ENCODE measurements at regions not wholly inside any gene's neighbourhood (a gene's known extent, or its start where the extent isn't known, plus 50 kb on each side); places are given as distances from the start of the nearest gene placed in this dataset.
A peak's percentile ranks its signal among the peaks of the same experiment; 100 is the strongest.
"Not testable (repeated sequence)": the region's sequence is repeated elsewhere in the genome, so short reads cannot be mapped to it uniquely, and the experiment has no call there.

DNA sequence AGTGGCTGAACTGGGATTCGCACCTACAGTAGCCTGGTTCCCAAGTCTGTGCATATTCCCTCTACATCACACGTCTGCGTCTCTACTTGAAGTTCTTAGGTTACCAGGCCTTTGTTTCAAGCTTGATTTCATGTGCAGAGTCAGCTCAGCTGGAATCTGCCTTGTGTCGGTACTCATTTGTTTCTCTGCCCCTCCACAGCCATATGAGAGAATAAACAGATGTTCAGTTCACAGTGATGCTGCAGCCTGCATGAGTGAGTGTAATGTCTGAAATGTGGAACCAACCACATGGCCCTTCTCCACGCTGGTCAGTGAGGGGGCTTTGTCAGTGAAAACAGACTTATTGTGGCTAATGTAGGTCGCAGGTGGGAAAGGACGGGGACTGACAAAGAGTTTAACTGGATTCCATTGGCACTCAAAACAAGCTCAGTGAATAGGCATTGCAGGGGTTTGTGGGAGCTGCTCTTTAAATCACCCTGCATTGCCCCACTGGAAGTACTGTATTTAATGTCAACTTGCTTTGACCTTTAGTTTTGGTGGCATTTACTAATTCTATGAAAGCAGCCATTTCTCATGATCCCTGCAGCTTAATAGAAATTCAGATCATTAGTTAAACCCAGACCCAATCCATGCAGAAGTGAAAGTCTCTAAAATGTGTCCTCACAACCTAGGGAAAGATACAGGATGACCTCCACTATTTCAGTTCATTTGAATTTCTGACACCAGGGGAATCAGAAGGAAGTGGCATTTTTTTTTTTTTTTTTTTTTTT lies 136.4 kb upstream of the FAM78B start:
- FAIRE-seq = no peak
- intact Hi-C loops (cut with DNase I) = no loop called here
- H3K4me3 ChIP-seq = no peak overlapping the region
- no peaks in the 10 kb centered on the region for H3K9me3 ChIP-seq
- no peak for DNase-seq
- no peak for ATAC-seq
- TF ChIP-seq, protein P1, sequence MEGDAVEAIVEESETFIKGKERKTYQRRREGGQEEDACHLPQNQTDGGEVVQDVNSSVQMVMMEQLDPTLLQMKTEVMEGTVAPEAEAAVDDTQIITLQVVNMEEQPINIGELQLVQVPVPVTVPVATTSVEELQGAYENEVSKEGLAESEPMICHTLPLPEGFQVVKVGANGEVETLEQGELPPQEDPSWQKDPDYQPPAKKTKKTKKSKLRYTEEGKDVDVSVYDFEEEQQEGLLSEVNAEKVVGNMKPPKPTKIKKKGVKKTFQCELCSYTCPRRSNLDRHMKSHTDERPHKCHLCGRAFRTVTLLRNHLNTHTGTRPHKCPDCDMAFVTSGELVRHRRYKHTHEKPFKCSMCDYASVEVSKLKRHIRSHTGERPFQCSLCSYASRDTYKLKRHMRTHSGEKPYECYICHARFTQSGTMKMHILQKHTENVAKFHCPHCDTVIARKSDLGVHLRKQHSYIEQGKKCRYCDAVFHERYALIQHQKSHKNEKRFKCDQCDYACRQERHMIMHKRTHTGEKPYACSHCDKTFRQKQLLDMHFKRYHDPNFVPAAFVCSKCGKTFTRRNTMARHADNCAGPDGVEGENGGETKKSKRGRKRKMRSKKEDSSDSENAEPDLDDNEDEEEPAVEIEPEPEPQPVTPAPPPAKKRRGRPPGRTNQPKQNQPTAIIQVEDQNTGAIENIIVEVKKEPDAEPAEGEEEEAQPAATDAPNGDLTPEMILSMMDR (IDR thresholded peaks at IDR 0.05) = no peak
- H3K4me1 ChIP-seq = no peaks in the 10 kb centered on the region
- 48 to 55% methylated on average over 7 of the region's 7 CpGs for WGBS, 2 donors
- H3K27me3 ChIP-seq = no peaks in the 10 kb centered on the region
- H3K36me3 ChIP-seq = no peaks in the 10 kb centered on the region
- H3K27ac ChIP-seq = no peak overlapping the region

DNA sequence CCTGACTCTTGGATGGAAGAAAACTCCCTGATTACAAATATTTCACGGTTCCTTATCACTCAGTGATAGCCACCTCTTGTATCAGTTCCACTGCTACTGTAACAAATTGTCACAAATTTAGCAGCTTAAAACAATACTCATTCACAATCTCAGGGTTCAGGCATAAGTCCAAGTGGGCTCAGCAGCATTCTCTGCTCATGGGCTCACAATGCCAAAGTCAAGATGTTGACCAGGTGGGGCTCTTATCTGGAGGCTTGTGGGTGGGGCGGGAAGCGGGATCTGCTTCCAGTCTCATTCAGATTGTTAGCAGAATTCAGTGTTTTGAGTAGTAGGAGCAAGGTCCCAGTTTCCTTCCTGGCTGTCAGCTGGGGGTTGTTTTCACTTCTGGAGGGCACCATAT lies 137.3 kb upstream of the FAM78B start:
- TF ChIP-seq, protein P1 (IDR thresholded peaks at IDR 0.05) = no peak
- H3K9me3 ChIP-seq = no peaks in the 10 kb centered on the region
- no peak for DNase-seq
- FAIRE-seq = no peak
- H3K4me3 ChIP-seq = no peak overlapping the region
- intact Hi-C loops (cut with DNase I) = no loop called here
- WGBS, 2 donors = 62 to 73% methylated on average over 3 of the region's 3 CpGs
- no peak for ATAC-seq
- no peaks in the 10 kb centered on the region for H3K4me1 ChIP-seq
- no peaks in the 10 kb centered on the region for H3K36me3 ChIP-seq
- H3K27ac ChIP-seq = no peak overlapping the region
- H3K27me3 ChIP-seq = no peaks in the 10 kb centered on the region

DNA sequence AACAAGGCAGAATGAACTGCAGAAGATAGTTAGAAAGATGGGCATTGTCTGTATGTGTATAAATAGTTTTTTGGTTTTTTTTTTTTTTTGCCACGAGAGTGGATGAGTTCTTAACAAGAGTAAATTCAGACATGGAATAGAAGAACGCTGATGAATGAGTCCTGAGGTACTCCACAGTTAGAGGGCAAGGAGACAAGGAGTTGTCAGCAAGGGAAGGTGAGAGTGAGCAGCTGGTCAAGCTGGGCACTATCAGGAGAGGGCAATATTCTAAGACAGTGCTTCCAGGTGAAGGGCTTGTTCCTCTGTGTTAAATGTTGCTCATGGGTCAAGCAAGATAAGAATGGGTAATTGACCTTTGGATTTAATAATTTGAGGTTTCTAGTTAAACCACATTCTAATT lies 138.6 kb upstream of the FAM78B start:
- Histone ChIP-seq H3K4me1 (no peaks in the 10 kb centered on the region), H3K4me3 (no peak overlapping the region), H3K27ac (no peak overlapping the region), H3K36me3 (no peaks in the 10 kb centered on the region), H3K9me3 (no peaks in the 10 kb centered on the region), H3K27me3 (no peaks in the 10 kb centered on the region)
- FAIRE-seq = no peak
- DNase-seq = no peak
- ATAC-seq = no peak
- intact Hi-C loops (cut with DNase I) = no loop called here
- 72 to 92% methylated on average over 2 of the region's 2 CpGs for WGBS, 2 donors
- TF ChIP-seq, protein P1 (IDR thresholded peaks at IDR 0.05) = no peak

DNA sequence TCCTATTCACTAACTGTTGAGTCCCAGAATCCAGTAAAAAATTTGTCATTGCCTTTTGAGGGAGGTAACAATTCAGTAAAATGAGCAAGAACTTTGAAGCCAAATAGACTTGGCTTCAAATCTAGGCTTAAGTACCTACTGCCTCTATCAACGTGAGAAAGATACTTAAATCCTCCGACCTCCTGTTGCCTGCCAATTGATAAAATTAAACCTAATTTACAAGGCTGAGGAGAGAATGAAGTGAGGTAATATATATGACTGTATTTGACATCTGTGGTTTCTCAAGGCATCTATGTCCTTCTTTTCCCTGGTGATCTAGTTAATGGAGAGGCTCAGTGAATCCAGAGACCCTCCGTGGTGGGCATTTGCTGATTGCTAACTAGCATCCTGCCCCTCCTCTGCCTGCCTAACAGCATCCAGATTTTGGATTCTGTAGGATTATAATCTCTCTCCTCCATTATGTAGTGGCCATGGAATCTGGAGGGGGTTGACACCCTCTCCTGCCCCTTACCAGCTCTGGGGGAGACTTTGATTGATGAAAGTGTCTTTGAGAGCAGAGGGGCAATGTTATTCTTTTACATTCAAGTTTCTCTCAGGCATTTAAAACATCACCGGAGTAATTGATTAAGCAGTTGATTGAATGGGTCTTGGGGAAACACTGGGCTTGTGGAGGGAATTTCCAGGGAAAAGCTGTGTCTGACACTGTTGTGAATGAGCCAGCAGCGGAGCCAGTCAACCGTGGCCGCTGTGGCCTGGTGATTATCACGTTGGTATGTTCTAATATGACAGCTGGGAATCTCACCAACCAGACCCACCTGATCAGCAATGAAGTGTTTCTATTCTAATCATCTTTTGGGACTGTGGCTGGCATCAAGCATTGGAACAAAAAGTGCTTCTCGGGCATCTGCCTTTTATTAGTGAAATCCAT lies 140.7 kb upstream of the FAM78B start:
- Histone ChIP-seq H3K27me3 (no peaks in the 10 kb centered on the region), H3K27ac (no peak overlapping the region)
- no peak for FAIRE-seq

DNA sequence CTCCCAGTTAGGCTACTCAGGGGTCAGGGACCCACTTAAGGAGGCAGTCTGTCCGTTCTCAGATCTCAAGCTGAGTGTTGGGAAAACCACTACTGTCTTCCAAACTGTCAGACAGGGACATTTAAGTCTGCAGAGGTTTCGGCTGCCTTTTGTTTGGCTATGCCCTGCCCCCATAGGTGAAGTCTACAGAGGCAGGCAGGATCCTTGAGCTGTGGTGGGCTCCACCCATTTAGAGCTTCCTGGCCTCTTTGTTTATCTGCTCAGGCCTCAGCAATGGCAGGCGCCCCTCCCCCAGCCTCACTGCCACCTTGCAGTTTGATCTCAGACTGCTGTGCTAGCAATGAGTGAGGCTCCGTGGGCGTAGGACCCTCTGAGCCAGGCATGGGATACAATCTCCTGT lies 149.5 kb upstream of the FAM78B start:
- ATAC-seq; DNase-seq; H3K4me3 ChIP-seq; H3K9me3 ChIP-seq; H3K36me3 ChIP-seq; H3K4me1 ChIP-seq; intact Hi-C loops (cut with DNase I); H3K27ac ChIP-seq; FAIRE-seq; H3K27me3 ChIP-seq: not testable (repeated sequence)
- WGBS, 2 donors = 60 to 61% methylated on average over 5 of the region's 5 CpGs

More for the DNA sequence above, 140.7 kb upstream of the FAM78B start:
- intact Hi-C loops (cut with DNase I) = no loop called here
- WGBS, 2 donors = 35 to 39% methylated on average over 9 of the region's 9 CpGs
- Histone ChIP-seq H3K4me3 (no peak overlapping the region), H3K36me3 (no peaks in the 10 kb centered on the region), H3K9me3 (no peaks in the 10 kb centered on the region), H3K4me1 (no peaks in the 10 kb centered on the region)
- peak in 1 of 4 donors; percentile 39 for ATAC-seq
- peak in 1 of 6 donors; percentile 3 for DNase-seq
- TF ChIP-seq, protein P1 (IDR thresholded peaks at IDR 0.05) = no peak

All from pancreas (tissue), 10 donors.